AG10803 (cell line): ENCODE measurements at regions not wholly inside any gene's neighbourhood (a gene's known extent, or its start where the extent isn't known, plus 50 kb on each side); places are given as distances from the start of the nearest gene placed in this dataset.

Experiments
- DNase-seq: peaks from one replicate; pipeline ENCODE4 v3.0.0; 2010; ENCODE audit warnings: low read depth
- H3K4me3 ChIP-seq: 2 replicates; pipeline ENCODE4 v1.5.1; 2011; ENCODE audit warnings: mild to moderate bottlenecking, low read length, control low read depth
- CTCF ChIP-seq: conservative IDR thresholded peaks from 2 replicates; pipeline ENCODE4 v1.5.1; 2011; ENCODE audit warnings: mild to moderate bottlenecking, low read length, control low read depth, inconsistent platforms

- TF ChIP-seq CTCF: no peak
- no peak for DNase-seq
- no peak overlapping the region for H3K4me3 ChIP-seq
Observed at GRCh38 chr13:103758222-103758621, 692.0 kb upstream of the SLC10A2 start.

GRCh38 chr13:103757361-103757760 lies 691.1 kb upstream of the SLC10A2 start:
- DNase-seq: no peak
- TF ChIP-seq CTCF: no peak

GRCh38 chr13:103754783-103755182 lies 688.6 kb upstream of the SLC10A2 start:
- TF ChIP-seq CTCF: no peak
- DNase-seq: no peak
- no peak overlapping the region for H3K4me3 ChIP-seq

More at GRCh38 chr13:103757361-103757760, 691.1 kb upstream of the SLC10A2 start:
- no peak overlapping the region for H3K4me3 ChIP-seq

GRCh38 chr13:103734837-103735236 lies 668.6 kb upstream of the SLC10A2 start:
- no peak for TF ChIP-seq CTCF
- DNase-seq: no peak
- no peak overlapping the region for H3K4me3 ChIP-seq

GRCh38 chr13:103731959-103732358 lies 665.7 kb upstream of the SLC10A2 start:
- DNase-seq: no peak
- TF ChIP-seq CTCF: no peak
- H3K4me3 ChIP-seq: no peak overlapping the region

- no peak for DNase-seq
- no peak overlapping the region for H3K4me3 ChIP-seq
- TF ChIP-seq CTCF: no peak
Observed at GRCh38 chr13:103730407-103730806, 664.2 kb upstream of the SLC10A2 start.

GRCh38 chr13:103726808-103727207 lies 660.6 kb upstream of the SLC10A2 start:
- no peak for TF ChIP-seq CTCF
- no peak for DNase-seq

More at GRCh38 chr13:103726808-103727207, 660.6 kb upstream of the SLC10A2 start:
- H3K4me3 ChIP-seq: no peak overlapping the region
